Naive B cell (primary cell): ENCODE measurements at regions not wholly inside any gene's neighbourhood (a gene's known extent, or its start where the extent isn't known, plus 50 kb on each side); places are given as distances from the start of the nearest gene placed in this dataset.
A peak's percentile ranks its signal among the peaks of the same experiment; 100 is the strongest.

Experiments used
- ATAC-seq, 2 donors: fragments of 150-1000 bp; cut with Tn5 transposase; 2 replicates each; pipeline ENCODE4 v1.10.0; 2021; ENCODE audit warnings: low read depth in 2 of 2, mild to moderate bottlenecking in 2 of 2, moderate library complexity in 2 of 2
- DNase-seq: peaks from one replicate; pipeline ENCODE4 v3.0.0; 2022
- H3K27ac Mint-ChIP-seq, 6 donors: one replicate each; pipeline ENCODE4 v1.8.0; 2020 to 2022; ENCODE audit warnings: mild to moderate bottlenecking in 6 of 6, mixed read lengths in 6 of 6, moderate library complexity in 5 of 6, inconsistent platforms in 2 of 6
- H3K27me3 Mint-ChIP-seq, 3 donors: one replicate each; pipeline ENCODE4 v1.8.0; 2021 to 2022; ENCODE audit warnings: mixed read lengths in 3 of 3, mild to moderate bottlenecking in 1 of 3
- H3K36me3 Mint-ChIP-seq, 2 donors: one replicate each; pipeline ENCODE4 v1.8.0; 2020 to 2022; ENCODE audit warnings: mixed read lengths in 2 of 2, inconsistent platforms in 1 of 2, mild to moderate bottlenecking in 1 of 2
- H3K4me1 Mint-ChIP-seq, 3 donors: one replicate each; pipeline ENCODE4 v1.8.0; 2020 to 2022; ENCODE audit warnings: mixed read lengths in 3 of 3, inconsistent platforms in 1 of 3, mild to moderate bottlenecking in 1 of 3, moderate library complexity in 1 of 3
- H3K4me3 Mint-ChIP-seq, 8 donors: one replicate each; pipeline ENCODE4 v1.8.0; 2020 to 2022; ENCODE audit warnings: mild to moderate bottlenecking in 8 of 8, mixed read lengths in 8 of 8, moderate library complexity in 8 of 8, inconsistent platforms in 2 of 8
- H3K9me3 Mint-ChIP-seq, 7 donors: one replicate each; pipeline ENCODE4 v1.8.0; 2020 to 2022; ENCODE audit warnings: mixed read lengths in 7 of 7, mild to moderate bottlenecking in 5 of 7, inconsistent platforms in 2 of 7, moderate library complexity in 1 of 7

DNA sequence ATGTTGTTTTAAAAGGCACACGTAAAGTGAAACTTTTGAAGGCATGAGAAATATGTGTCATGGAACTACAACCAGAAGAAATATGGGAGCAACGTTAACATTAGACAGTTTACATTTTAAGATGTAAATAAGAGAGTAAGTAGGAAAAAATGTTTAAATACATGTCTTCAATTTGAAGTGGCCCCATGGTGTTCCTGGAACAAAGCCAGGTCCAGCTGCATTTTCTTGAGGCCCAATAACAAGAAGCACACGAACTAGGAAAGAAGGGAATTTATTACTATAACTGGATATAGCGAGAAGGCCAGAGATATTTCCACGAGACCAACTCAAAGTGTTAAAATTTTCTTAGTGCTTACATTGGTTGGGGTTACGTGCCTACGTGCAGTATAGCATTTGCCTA is 458.1 kb downstream of the KCTD8 start:
- H3K4me3 Mint-ChIP-seq = no peak overlapping the region
- DNase-seq (no peak), ATAC-seq (no peak)
- no peaks in the 10 kb centered on the region for H3K4me1 Mint-ChIP-seq
- peaks cover 0 to 4% (median 0%) of the 10 kb centered on the region in 7 donors for H3K9me3 Mint-ChIP-seq
- no peaks in the 10 kb centered on the region for H3K27me3 Mint-ChIP-seq
- no peaks in the 10 kb centered on the region for H3K36me3 Mint-ChIP-seq
- H3K27ac Mint-ChIP-seq = no peak overlapping the region

DNA sequence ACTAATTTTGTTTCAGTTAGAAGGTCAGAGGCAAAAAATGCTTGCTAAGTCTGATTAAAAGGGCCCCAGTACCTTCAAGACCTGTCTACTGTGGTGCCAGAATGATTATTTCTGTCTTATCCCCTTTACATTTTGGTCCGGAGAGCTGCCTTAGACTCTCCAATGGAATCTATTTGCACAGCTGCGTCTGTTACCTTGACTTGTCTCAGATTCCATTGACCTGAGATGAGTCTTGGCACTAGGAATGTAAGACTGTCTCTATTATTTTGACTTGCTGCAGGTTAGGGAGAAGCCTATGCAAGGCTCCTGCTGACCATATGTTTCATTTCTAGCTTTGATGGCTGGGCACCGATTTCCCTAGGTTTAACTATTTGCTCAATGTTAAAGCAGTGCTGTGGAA is 457.6 kb downstream of the KCTD8 start:
- ATAC-seq = no peak
- no peak for DNase-seq
- no peak overlapping the region for H3K4me3 Mint-ChIP-seq
- no peak overlapping the region for H3K27ac Mint-ChIP-seq
- H3K36me3 Mint-ChIP-seq = no peaks in the 10 kb centered on the region
- no peaks in the 10 kb centered on the region for H3K27me3 Mint-ChIP-seq
- peaks cover 0 to 6% (median 0%) of the 10 kb centered on the region in 7 donors for H3K9me3 Mint-ChIP-seq
- no peaks in the 10 kb centered on the region for H3K4me1 Mint-ChIP-seq

DNA sequence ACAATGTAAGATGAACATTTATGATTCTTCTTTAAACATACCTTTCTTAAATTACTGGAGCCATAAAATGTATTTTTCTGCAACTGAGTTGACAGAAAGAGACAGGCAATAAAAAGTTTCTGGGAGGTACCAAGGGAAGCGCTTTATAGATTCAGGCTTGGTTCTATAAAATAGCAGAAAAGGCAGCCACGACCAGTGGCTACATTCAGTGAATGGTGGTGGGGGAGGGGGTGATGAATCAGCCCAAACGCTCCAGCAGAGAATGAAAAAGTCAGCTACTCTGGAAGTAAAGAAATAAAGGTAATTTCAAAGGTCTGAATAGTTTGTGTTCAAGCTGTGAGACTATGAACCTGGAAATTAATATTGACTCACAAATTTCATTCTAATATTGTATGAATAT is 456.1 kb downstream of the KCTD8 start:
- H3K27me3 Mint-ChIP-seq = no peaks in the 10 kb centered on the region
- peaks cover 0 to 6% (median 0%) of the 10 kb centered on the region in 7 donors for H3K9me3 Mint-ChIP-seq
- no peak overlapping the region for H3K27ac Mint-ChIP-seq
- ATAC-seq (no peak), DNase-seq (no peak)
- H3K36me3 Mint-ChIP-seq = no peaks in the 10 kb centered on the region
- H3K4me3 Mint-ChIP-seq = no peak overlapping the region
- H3K4me1 Mint-ChIP-seq = no peaks in the 10 kb centered on the region

GRCh38 chr4:43993196-43993902 is 455.3 kb downstream of the KCTD8 start:
- no peaks in the 10 kb centered on the region for H3K4me1 Mint-ChIP-seq
- no peak overlapping the region for H3K4me3 Mint-ChIP-seq
- H3K27ac Mint-ChIP-seq = no peak overlapping the region
- no peak for DNase-seq
- no peaks in the 10 kb centered on the region for H3K36me3 Mint-ChIP-seq
- peaks cover 0 to 6% (median 0%) of the 10 kb centered on the region in 7 donors for H3K9me3 Mint-ChIP-seq
- no peak for ATAC-seq
- no peaks in the 10 kb centered on the region for H3K27me3 Mint-ChIP-seq

DNA sequence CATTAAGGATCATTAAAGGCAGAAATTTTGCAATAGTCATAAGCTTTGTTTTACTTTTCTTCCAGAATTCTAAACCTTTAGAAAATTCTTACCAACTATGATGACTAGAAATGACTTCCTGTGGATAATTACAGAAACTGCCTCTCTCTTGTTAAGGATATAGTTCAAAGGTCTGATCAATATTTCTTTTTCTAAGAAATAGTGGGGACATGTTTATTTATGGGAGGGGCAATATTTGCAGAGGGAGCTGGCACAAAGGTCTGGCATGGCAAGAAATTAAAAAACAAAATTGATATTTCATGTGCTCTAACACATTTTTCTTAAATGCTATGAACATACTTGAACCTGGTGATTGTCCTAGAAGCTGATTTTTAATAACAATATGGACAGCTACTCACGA is 448.9 kb downstream of the KCTD8 start:
- Mint-ChIP-seq H3K27ac (no peak overlapping the region), H3K4me1 (no peaks in the 10 kb centered on the region), H3K36me3 (no peaks in the 10 kb centered on the region), H3K27me3 (no peaks in the 10 kb centered on the region), H3K9me3 (peaks cover 0 to 2% (median 0%) of the 10 kb centered on the region in 7 donors), H3K4me3 (no peak overlapping the region)
- DNase-seq = no peak
- ATAC-seq = no peak

- Mint-ChIP-seq H3K36me3 (no peaks in the 10 kb centered on the region), H3K9me3 (no peaks in the 10 kb centered on the region)
Measured at GRCh38 chr4:44002368-44002767, 446.2 kb downstream of the KCTD8 start.

DNA sequence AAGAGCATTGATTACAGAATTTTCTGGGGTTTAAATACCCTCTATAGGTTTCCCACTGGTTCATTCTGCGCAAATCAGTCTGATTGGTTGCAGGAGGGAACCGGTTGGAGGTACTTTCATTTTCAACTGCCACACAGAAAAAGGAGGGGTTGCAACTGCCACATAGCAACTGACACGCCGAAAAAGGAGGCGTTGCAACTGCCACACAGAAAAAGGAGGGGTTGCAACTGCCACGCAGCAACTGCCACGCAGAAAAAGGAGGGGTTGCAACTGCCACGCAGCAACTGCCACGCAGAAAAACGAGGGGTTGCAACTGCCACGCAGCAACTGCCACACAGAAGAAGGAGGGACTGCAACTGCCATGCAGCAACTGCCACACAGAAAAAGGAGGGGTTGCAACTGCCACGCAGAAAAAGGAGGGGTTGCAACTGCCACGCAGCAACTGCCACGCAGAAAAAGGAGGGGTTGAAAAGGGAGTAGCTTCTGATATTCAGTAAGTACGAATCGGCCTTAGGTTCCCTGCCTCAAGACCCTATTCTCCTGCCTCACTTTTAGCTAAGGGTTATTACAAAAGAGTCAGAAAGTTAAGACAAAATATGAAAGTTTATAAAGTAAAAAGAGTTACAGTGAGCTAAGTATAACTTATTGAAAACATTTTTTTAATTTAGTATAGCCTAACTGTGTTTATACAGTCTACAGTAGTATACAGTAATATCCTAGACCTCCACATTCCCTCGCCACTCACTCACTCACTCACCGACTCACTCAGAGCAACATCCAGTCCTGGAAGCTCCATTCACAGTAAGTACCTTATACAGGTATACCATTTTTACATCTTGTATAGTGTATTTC is 431.8 kb downstream of the KCTD8 start:
- H3K36me3 Mint-ChIP-seq = no peaks in the 10 kb centered on the region
- DNase-seq (no peak), ATAC-seq (no peak)
- no peak overlapping the region for H3K4me3 Mint-ChIP-seq
- peaks cover 0 to 5% (median 0%) of the 10 kb centered on the region in 7 donors for H3K9me3 Mint-ChIP-seq
- peaks cover 0 to 4% (median 0%) of the 10 kb centered on the region in 3 donors for H3K27me3 Mint-ChIP-seq
- no peak overlapping the region for H3K27ac Mint-ChIP-seq
- H3K4me1 Mint-ChIP-seq = no peaks in the 10 kb centered on the region

More at GRCh38 chr4:44002368-44002767, 446.2 kb downstream of the KCTD8 start:
- DNase-seq (no peak), ATAC-seq (no peak)
- Mint-ChIP-seq H3K27me3 (no peaks in the 10 kb centered on the region), H3K4me3 (no peak overlapping the region), H3K27ac (no peak overlapping the region), H3K4me1 (no peaks in the 10 kb centered on the region)

- Mint-ChIP-seq H3K4me3 (no peak overlapping the region), H3K27me3 (peaks cover 0 to 4% (median 0%) of the 10 kb centered on the region in 3 donors), H3K36me3 (no peaks in the 10 kb centered on the region), H3K9me3 (peaks cover 0 to 5% (median 0%) of the 10 kb centered on the region in 7 donors), H3K4me1 (no peaks in the 10 kb centered on the region), H3K27ac (no peak overlapping the region)
- ATAC-seq = no peak
- no peak for DNase-seq
Measured at GRCh38 chr4:44017422-44017739, 431.2 kb downstream of the KCTD8 start.

- Mint-ChIP-seq H3K9me3 (peaks cover 0 to 2% (median 0%) of the 10 kb centered on the region in 7 donors), H3K4me1 (no peaks in the 10 kb centered on the region), H3K27me3 (no peaks in the 10 kb centered on the region), H3K27ac (peak overlapping the region in 1 of 6 donors; percentile 23), H3K36me3 (no peaks in the 10 kb centered on the region), H3K4me3 (no peak overlapping the region)
- ATAC-seq (no peak), DNase-seq (no peak)
Measured at GRCh38 chr4:44019721-44020120, 428.9 kb downstream of the KCTD8 start.

GRCh38 chr4:44025376-44026020 is 423.1 kb downstream of the KCTD8 start:
- H3K36me3 Mint-ChIP-seq = no peaks in the 10 kb centered on the region

DNA sequence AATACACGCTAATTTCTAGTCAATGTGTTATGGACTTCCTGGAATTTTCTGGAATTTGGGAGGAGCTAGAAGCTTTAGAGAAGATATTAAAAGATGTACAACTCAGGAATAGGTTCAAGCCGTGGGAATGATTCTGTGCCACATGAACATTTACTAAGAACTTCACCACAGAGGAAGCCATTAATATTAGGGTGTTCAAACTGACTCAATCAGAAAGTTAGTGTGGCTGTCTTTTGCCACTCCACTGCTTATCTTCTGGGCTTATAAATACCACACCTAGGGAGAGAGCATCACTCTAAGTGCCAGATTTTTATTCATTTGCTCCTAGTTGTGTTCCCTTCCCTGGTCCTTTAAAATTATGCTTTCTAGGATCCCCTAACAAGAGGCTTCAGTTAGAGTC is 409.8 kb downstream of the KCTD8 start:
- Mint-ChIP-seq H3K4me3 (no peak overlapping the region), H3K36me3 (no peaks in the 10 kb centered on the region), H3K4me1 (no peaks in the 10 kb centered on the region), H3K27ac (no peak overlapping the region), H3K27me3 (no peaks in the 10 kb centered on the region), H3K9me3 (peaks cover 0 to 6% (median 0%) of the 10 kb centered on the region in 7 donors)
- no peak for DNase-seq
- ATAC-seq = no peak

More at GRCh38 chr4:44025376-44026020, 423.1 kb downstream of the KCTD8 start:
- H3K27me3 Mint-ChIP-seq = no peaks in the 10 kb centered on the region
- H3K27ac Mint-ChIP-seq = no peak overlapping the region
- ATAC-seq (no peak), DNase-seq (no peak)
- peaks cover 0 to 4% (median 0%) of the 10 kb centered on the region in 3 donors for H3K4me1 Mint-ChIP-seq
- no peak overlapping the region for H3K4me3 Mint-ChIP-seq
- H3K9me3 Mint-ChIP-seq = no peaks in the 10 kb centered on the region

DNA sequence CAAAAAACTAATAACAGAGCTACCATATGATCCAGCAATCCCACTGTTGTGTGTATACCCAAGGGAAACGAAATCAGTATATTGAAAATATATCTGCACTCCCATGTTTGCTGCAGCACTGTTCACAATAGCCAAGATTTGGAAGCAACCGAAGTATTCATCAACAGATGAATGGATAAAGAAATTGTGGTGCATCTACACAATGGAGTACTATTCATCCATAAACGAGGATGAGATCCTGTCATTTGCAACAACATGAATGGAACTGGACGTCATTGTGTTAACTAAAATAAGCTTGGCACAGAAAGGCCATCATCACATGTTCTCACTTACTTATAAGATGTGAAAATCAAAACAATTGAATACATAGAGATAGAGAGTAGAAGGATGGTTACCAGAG is 402.1 kb downstream of the KCTD8 start:
- H3K4me1 Mint-ChIP-seq = no peaks in the 10 kb centered on the region
- peak overlapping the region in 1 of 6 donors; percentile 43 for H3K27ac Mint-ChIP-seq
- H3K36me3 Mint-ChIP-seq = no peaks in the 10 kb centered on the region

GRCh38 chr4:44056721-44057151 is 391.9 kb downstream of the KCTD8 start:
- no peaks in the 10 kb centered on the region for H3K36me3 Mint-ChIP-seq
- H3K4me1 Mint-ChIP-seq = peaks cover 0 to 10% (median 0%) of the 10 kb centered on the region in 3 donors
- H3K27me3 Mint-ChIP-seq = no peaks in the 10 kb centered on the region
- no peak for DNase-seq
- no peak for ATAC-seq
- no peak overlapping the region for H3K4me3 Mint-ChIP-seq
- peaks cover 0 to 5% (median 0%) of the 10 kb centered on the region in 7 donors for H3K9me3 Mint-ChIP-seq
- H3K27ac Mint-ChIP-seq = no peak overlapping the region

More for the DNA sequence above, 402.1 kb downstream of the KCTD8 start:
- no peaks in the 10 kb centered on the region for H3K27me3 Mint-ChIP-seq
- H3K4me3 Mint-ChIP-seq = no peak overlapping the region
- H3K9me3 Mint-ChIP-seq = peaks cover 0 to 7% (median 3%) of the 10 kb centered on the region in 7 donors
- DNase-seq (no peak), ATAC-seq (no peak)
